A549 (cell line): ENCODE measurements at regions not wholly inside any gene's neighbourhood (a gene's known extent, or its start where the extent isn't known, plus 50 kb on each side); places are given as distances from the start of the nearest gene placed in this dataset.

Experiments used
- ATAC-seq, 2 experiments: fragments of 200-7000 bp in 1 of 2; fragments of >200 bp in 1 of 2; cut with Nextera tagmentation in 1 of 2; cut with Tn5 transposase in 1 of 2; 3 replicates each; pipeline versions ENCODE4 v1.8.0 to v1.9.1; 2018 to 2020; ENCODE audit warnings: mild to moderate bottlenecking in 1 of 2, moderate library complexity in 1 of 2
- CTCF ChIA-PET: fragments of 300-600 bp; sonication (Branson Sonifier 250); formaldehyde crosslinking; extraction: SDS; loops from one replicate; lab custom pipeline; 2021; ENCODE audit warnings: antibody characterized with exemption, inconsistent platforms; lab: Yijun Ruan, JAX
- POLR2A ChIA-PET: fragments of 350-600 bp; formaldehyde crosslinking; extraction: SDS; loops from one replicate; lab custom pipeline; 2021; ENCODE audit warnings: antibody characterized with exemption, inconsistent platforms; lab: Yijun Ruan, JAX
- DNase-seq, 2 experiments: peaks; one replicate each; pipeline versions ENCODE4 v3.0.0 to v3.0.0-alpha.2; 2011 to 2016; ENCODE audit warnings: low read depth in 1 of 2, low spot score in 1 of 2
- FAIRE-seq: peaks from 2 replicates; lab custom pipeline; 2011; peaks lifted over from hg19 to GRCh38; lab: Jason Lieb, UNC
- H3K27ac ChIP-seq, 2 experiments: fragments of >200 bp; sonication (Bioruptor Twin); formaldehyde crosslinking; 3 replicates each; pipeline ENCODE4 v1.5.1; 2016 to 2017
- H3K4me1 ChIP-seq: fragments of >200 bp; sonication (Bioruptor Twin); formaldehyde crosslinking; 3 replicates; pipeline ENCODE4 v1.6.1; 2016
- H3K4me2 ChIP-seq: fragments of >200 bp; sonication (Bioruptor Twin); formaldehyde crosslinking; 3 replicates; pipeline ENCODE4 v1.6.1; 2016
- H3K4me3 ChIP-seq: fragments of >200 bp; sonication (Bioruptor Twin); formaldehyde crosslinking; 3 replicates; pipeline ENCODE4 v1.5.1; 2016
- H3K9me3 ChIP-seq: fragments of >200 bp; sonication (Bioruptor Twin); formaldehyde crosslinking; 3 replicates; pipeline ENCODE4 v1.6.1; 2016
- ATOH8 ChIP-seq: fragments of 250-450 bp; sonication (Bioruptor Pico); IDR thresholded peaks from 2 replicates; pipeline ENCODE4 v1.5.0; 2020; ENCODE audit warnings: low read depth, mild to moderate bottlenecking, moderate library complexity
- BCL3 ChIP-seq: fragments of >200 bp; sonication (Bioruptor Twin); formaldehyde crosslinking; IDR thresholded peaks from 3 replicates; pipeline ENCODE4 v1.6.1; 2016
- BHLHE40 ChIP-seq: IDR thresholded peaks from 2 replicates; pipeline ENCODE4 v1.6.1; 2012; ENCODE audit warnings: low read depth, low read length, inconsistent platforms
- CHD2 ChIP-seq: fragments of 150-350 bp; IDR thresholded peaks from 2 replicates; pipeline ENCODE4 v1.6.1; 2014; ENCODE audit warnings: low read length; ENCODE audit not compliant: partially characterized antibody
- CHD4 ChIP-seq: fragments of 200-600 bp; sonication (generic); IDR thresholded peaks from 2 replicates; pipeline ENCODE4 v1.6.1; 2016; ENCODE audit warnings: antibody characterized with exemption, mild to moderate bottlenecking, borderline replicate concordance
- CTCF ChIP-seq: fragments of >200 bp; sonication (Bioruptor Twin); formaldehyde crosslinking; IDR thresholded peaks from 3 replicates; pipeline ENCODE4 v1.5.1; 2016
- E2F6 ChIP-seq: IDR thresholded peaks from 2 replicates; pipeline ENCODE4 v1.6.1; 2012; ENCODE audit warnings: low read depth, borderline replicate concordance
- EHMT2 ChIP-seq: fragments of 200-600 bp; sonication (generic); IDR thresholded peaks from 2 replicates; pipeline ENCODE4 v1.6.1; 2016; ENCODE audit warnings: antibody characterized with exemption, low read depth, mild to moderate bottlenecking, moderate library complexity
- ELK1 ChIP-seq: fragments of 150-350 bp; IDR thresholded peaks from 2 replicates; pipeline ENCODE4 v1.6.1; 2014; ENCODE audit warnings: low read depth, mild to moderate bottlenecking, low read length
- ESRRA ChIP-seq: fragments of 150-350 bp; IDR thresholded peaks from 2 replicates; pipeline ENCODE4 v1.6.1; 2014; ENCODE audit warnings: mild to moderate bottlenecking, low read length, borderline replicate concordance
- GATA3 ChIP-seq: IDR thresholded peaks from 2 replicates; pipeline ENCODE4 v1.6.1; 2012; ENCODE audit warnings: borderline replicate concordance
- HDAC2 ChIP-seq: fragments of 200-600 bp; sonication (generic); IDR thresholded peaks from 2 replicates; pipeline ENCODE4 v1.6.1; 2016
- HMGXB4 ChIP-seq: fragments of 250-450 bp; sonication (Bioruptor Pico); IDR thresholded peaks from 2 replicates; pipeline ENCODE4 v1.5.0; 2021; ENCODE audit warnings: mild to moderate bottlenecking, moderate library complexity, borderline replicate concordance
- HOXB5 ChIP-seq: fragments of 250-450 bp; sonication (Bioruptor Pico); IDR thresholded peaks from 2 replicates; pipeline ENCODE4 v1.5.0; 2020; ENCODE audit warnings: mild to moderate bottlenecking, moderate library complexity
- MAFK ChIP-seq: fragments of 450-650 bp; IDR thresholded peaks from 2 replicates; pipeline ENCODE4 v1.6.1; 2014; ENCODE audit not compliant: partially characterized antibody
- PBX3 ChIP-seq: IDR thresholded peaks from 2 replicates; pipeline ENCODE4 v1.6.1; 2012
- POLR2AphosphoS2 ChIP-seq: conservative IDR thresholded peaks from 2 replicates; pipeline ENCODE4 v1.6.1; 2012; ENCODE audit warnings: low read length, improper control_type of control experiment, inconsistent platforms
- RCOR1 ChIP-seq: fragments of 150-350 bp; IDR thresholded peaks from 2 replicates; pipeline ENCODE4 v1.6.1; 2014; ENCODE audit warnings: antibody characterized with exemption, low read length, low read depth
- USF2 ChIP-seq: fragments of 450-650 bp; IDR thresholded peaks from 2 replicates; pipeline ENCODE4 v1.6.1; 2014; ENCODE audit warnings: antibody characterized with exemption
- WGBS: methylation state at CpG from one replicate; pipeline ENCODE4 v1.1.6; 2017; ENCODE audit errors: missing lambda C conversion rate; 5-methylcytosine and 5-hydroxymethylcytosine counted together

GRCh38 chr18:44298566-44298965 is 382.1 kb upstream of the SETBP1 start:
- CTCF ChIA-PET = no interaction called here
- DNase-seq (no peak), FAIRE-seq (no peak), ATAC-seq (no peak)
- Histone ChIP-seq H3K27ac (no peak overlapping the region), H3K4me2 (no peak overlapping the region), H3K4me1 (no peaks in the 10 kb centered on the region), H3K9me3 (no peaks in the 10 kb centered on the region)
- no peak for TF ChIP-seq HMGXB4 (CRISPR knock-in tag)
- no peak for TF ChIP-seq ELK1
- no peak for TF ChIP-seq CHD4
- TF ChIP-seq RCOR1 = no peak
- TF ChIP-seq MAFK = no peak
- no peak for TF ChIP-seq EHMT2
- no peak for TF ChIP-seq USF2
- TF ChIP-seq GATA3 = no peak
- no peak for TF ChIP-seq ATOH8 (CRISPR knock-in tag)
- no peak for TF ChIP-seq PBX3
- no peak for TF ChIP-seq CHD2
- no peak for TF ChIP-seq HOXB5 (CRISPR knock-in tag)
- TF ChIP-seq HDAC2 = no peak
- TF ChIP-seq E2F6 = no peak
- no peak for TF ChIP-seq POLR2AphosphoS2
- TF ChIP-seq BHLHE40 = no peak
- TF ChIP-seq, all 56 proteins: peak for 0
- POLR2A ChIA-PET = no interaction called here
- H3K4me3 ChIP-seq = no peak overlapping the region

GRCh38 chr18:44309185-44309584 is 371.5 kb upstream of the SETBP1 start:
- TF ChIP-seq ELK1 (no peak), CTCF (no peak), HMGXB4 (CRISPR knock-in tag) (no peak), BCL3 (no peak), ESRRA (no peak)
- ChIA-PET POLR2A (no interaction called here), CTCF (no interaction called here)
- DNase-seq (no peak), ATAC-seq (no peak), FAIRE-seq (no peak)
- H3K9me3 ChIP-seq = no peaks in the 10 kb centered on the region
- no peak overlapping the region for H3K27ac ChIP-seq
- H3K4me3 ChIP-seq = no peak overlapping the region
- H3K4me2 ChIP-seq = no peak overlapping the region
- H3K4me1 ChIP-seq = no peaks in the 10 kb centered on the region
- 5% methylated on average over 2 of the region's 2 CpGs for WGBS
